GM18507 (cell line): ENCODE measurements at regions not wholly inside any gene's neighbourhood (a gene's known extent, or its start where the extent isn't known, plus 50 kb on each side); places are given as distances from the start of the nearest gene placed in this dataset.
A peak's percentile ranks its signal among the peaks of the same experiment; 100 is the strongest.

Source experiments
- DNase-seq: peaks from one replicate; pipeline ENCODE4 v3.0.0; 2011; ENCODE audit warnings: low read depth; ENCODE audit not compliant: insufficient read length; ENCODE audit errors: extremely low spot score
- FAIRE-seq: peaks from 2 replicates; lab custom pipeline; 2011; peaks lifted over from hg19 to GRCh38; lab: Jason Lieb, UNC

GRCh38 chr13:62629618-62630017, 1214.0 kb upstream of the PCDH20 start:
- FAIRE-seq (no peak), DNase-seq (no peak)

GRCh38 chr13:62627226-62627625, 1211.6 kb upstream of the PCDH20 start:
- no peak for DNase-seq
- no peak for FAIRE-seq

GRCh38 chr13:62626771-62627170, 1211.1 kb upstream of the PCDH20 start:
- FAIRE-seq (no peak), DNase-seq (no peak)

- FAIRE-seq (no peak), DNase-seq (no peak)
Observed at GRCh38 chr13:62625214-62625881, 1209.7 kb upstream of the PCDH20 start.

- FAIRE-seq (no peak), DNase-seq (no peak)
Observed at GRCh38 chr13:62613819-62614218, 1198.2 kb upstream of the PCDH20 start.

- FAIRE-seq (no peak), DNase-seq (no peak)
Observed at GRCh38 chr13:62611343-62611742, 1195.7 kb upstream of the PCDH20 start.

- DNase-seq (no peak), FAIRE-seq (no peak)
Observed at GRCh38 chr13:62598708-62599107, 1183.1 kb upstream of the PCDH20 start.

GRCh38 chr13:62595976-62596375, 1180.3 kb upstream of the PCDH20 start:
- FAIRE-seq, result no peak

GRCh38 chr13:62593804-62594203, 1178.2 kb upstream of the PCDH20 start:
- no peak for DNase-seq
- no peak for FAIRE-seq

More at GRCh38 chr13:62595976-62596375, 1180.3 kb upstream of the PCDH20 start:
- DNase-seq, result no peak

- FAIRE-seq (no peak), DNase-seq (no peak)
Observed at GRCh38 chr13:62583466-62583865, 1167.8 kb upstream of the PCDH20 start.

GRCh38 chr13:62578402-62578801, 1162.8 kb upstream of the PCDH20 start:
- DNase-seq, result no peak
- FAIRE-seq, result no peak

GRCh38 chr13:62564770-62565169, 1149.1 kb upstream of the PCDH20 start:
- no peak for DNase-seq
- FAIRE-seq, result no peak

- DNase-seq, result no peak
- FAIRE-seq, result no peak
Observed at GRCh38 chr13:62563251-62563650, 1147.6 kb upstream of the PCDH20 start.

- no peak for DNase-seq
- FAIRE-seq, result no peak
Observed at GRCh38 chr13:62556978-62557377, 1141.3 kb upstream of the PCDH20 start.

GRCh38 chr13:62551588-62551987, 1135.9 kb upstream of the PCDH20 start:
- no peak for FAIRE-seq

GRCh38 chr13:62544928-62545327, 1129.3 kb upstream of the PCDH20 start:
- FAIRE-seq, result no peak

More at GRCh38 chr13:62551588-62551987, 1135.9 kb upstream of the PCDH20 start:
- no peak for DNase-seq

GRCh38 chr13:62537593-62537992, 1121.9 kb upstream of the PCDH20 start:
- no peak for FAIRE-seq
- DNase-seq, result no peak

More at GRCh38 chr13:62544928-62545327, 1129.3 kb upstream of the PCDH20 start:
- no peak for DNase-seq

- FAIRE-seq, result no peak
- DNase-seq, result no peak
Observed at GRCh38 chr13:62525652-62526051, 1110.0 kb upstream of the PCDH20 start.

- DNase-seq (no peak), FAIRE-seq (no peak)
Observed at GRCh38 chr13:62524498-62524897, 1108.8 kb upstream of the PCDH20 start.

GRCh38 chr13:62524061-62524460, 1108.4 kb upstream of the PCDH20 start:
- FAIRE-seq (no peak), DNase-seq (no peak)

- FAIRE-seq, result peak; percentile 55
- peak; percentile 1 for DNase-seq
Observed at GRCh38 chr13:62512194-62513141, 1096.8 kb upstream of the PCDH20 start.
